IMR-90 (cell line): ENCODE measurements at regions not wholly inside any gene's neighbourhood (a gene's known extent, or its start where the extent isn't known, plus 50 kb on each side); places are given as distances from the start of the nearest gene placed in this dataset.

ENCODE experiments used
- ATAC-seq: fragments of 200-7000 bp; cut with Tn5 transposase; 2 replicates; pipeline ENCODE4 v1.9.1; 2020; ENCODE audit warnings: low read depth, mild to moderate bottlenecking, moderate library complexity
- BruUV-seq: library from RNA; stranded (reverse); fragments of 400-500 nt; replicated peaks from 2 replicates; lab custom pipeline; 2021; lab: Mats Ljungman, UMichigan
- CTCF ChIA-PET: fragments of 300-600 bp; formaldehyde crosslinking; extraction: SDS; loops from one replicate; lab custom pipeline; 2021; ENCODE audit warnings: antibody characterized with exemption; lab: Yijun Ruan, JAX
- POLR2A ChIA-PET: fragments of 300-600 bp; sonication (Branson Sonifier 250); formaldehyde crosslinking; loops from one replicate; lab custom pipeline; 2022; ENCODE audit warnings: antibody characterized with exemption; ENCODE audit not compliant: unreplicated experiment; lab: Charles Lee
- DNase-seq: peaks from one replicate; pipeline ENCODE4 v3.0.0; 2013
- H2AFZ ChIP-seq: replicated peaks from 2 replicates; pipeline ENCODE3; 2013; ENCODE audit warnings: low read length, mild to moderate bottlenecking; ENCODE audit not compliant: poor library complexity
- H2AK5ac ChIP-seq: 2 replicates; pipeline ENCODE4 v1.6.1; 2013; ENCODE audit warnings: low read depth, low read length, inconsistent platforms
- H2AK9ac ChIP-seq: replicated peaks from 2 replicates; pipeline ENCODE3; 2013; ENCODE audit warnings: mild to moderate bottlenecking, low read depth, low read length, moderate library complexity; ENCODE audit not compliant: poor library complexity
- H2BK120ac ChIP-seq: 2 replicates; pipeline ENCODE4 v1.6.1; 2013; ENCODE audit warnings: low read depth, low read length, inconsistent platforms
- H2BK15ac ChIP-seq: 3 replicates; pipeline ENCODE4 v1.6.1; 2013; ENCODE audit warnings: low read depth, low read length, inconsistent platforms
- H2BK20ac ChIP-seq: 2 replicates; pipeline ENCODE4 v1.6.1; 2013; ENCODE audit warnings: low read depth, mild to moderate bottlenecking, inconsistent platforms, low read length, moderate library complexity
- H2BK5ac ChIP-seq: 2 replicates; pipeline ENCODE4 v1.6.1; 2013; ENCODE audit warnings: mild to moderate bottlenecking, low read depth, low read length, inconsistent platforms; ENCODE audit not compliant: poor library complexity, severe bottlenecking
- H3K14ac ChIP-seq: replicated peaks from 2 replicates; pipeline ENCODE4 v1.6.1; 2013; ENCODE audit warnings: low read depth, low read length, inconsistent platforms
- H3K18ac ChIP-seq: 2 replicates; pipeline ENCODE4 v1.6.1; 2013; ENCODE audit warnings: low read depth, low read length, control low read depth
- H3K23ac ChIP-seq: 2 replicates; pipeline ENCODE4 v1.6.1; 2013; ENCODE audit warnings: low read depth, low read length, inconsistent platforms
- H3K27ac ChIP-seq: 2 replicates; pipeline ENCODE4 v1.5.1; 2013; ENCODE audit warnings: mild to moderate bottlenecking, control low read depth, low read length; ENCODE audit not compliant: insufficient read depth
- H3K27me3 ChIP-seq: 2 replicates; pipeline ENCODE4 v1.6.1; 2013; ENCODE audit warnings: low read length; ENCODE audit not compliant: control insufficient read depth, insufficient read depth
- H3K36me3 ChIP-seq: 2 replicates; pipeline ENCODE4 v1.6.1; 2013; ENCODE audit warnings: low read length, mixed read lengths; ENCODE audit not compliant: control insufficient read depth, insufficient read depth
- H3K4ac ChIP-seq: 2 replicates; pipeline ENCODE4 v1.6.1; 2013; ENCODE audit warnings: low read depth, low read length, inconsistent platforms
- H3K4me1 ChIP-seq: 2 replicates; pipeline ENCODE4 v1.6.1; 2013; ENCODE audit warnings: low read length, mixed read lengths; ENCODE audit not compliant: control insufficient read depth, insufficient read depth
- H3K4me2 ChIP-seq: 2 replicates; pipeline ENCODE4 v1.6.1; 2013; ENCODE audit warnings: low read depth, mild to moderate bottlenecking, control low read depth, low read length, moderate library complexity
- H3K4me3 ChIP-seq: 2 replicates; pipeline ENCODE4 v1.5.1; 2013; ENCODE audit warnings: low read depth, mild to moderate bottlenecking, control low read depth, low read length, moderate library complexity; ENCODE audit not compliant: insufficient read depth
- H3K56ac ChIP-seq: 2 replicates; pipeline ENCODE4 v1.6.1; 2013; ENCODE audit warnings: low read length, inconsistent platforms; ENCODE audit not compliant: insufficient read depth; ENCODE audit errors: extremely low read depth
- H3K79me1 ChIP-seq, 2 experiments: 2 replicates each; pipeline ENCODE4 v1.6.1; 2013; ENCODE audit warnings: low read length in 2 of 2, inconsistent platforms in 1 of 2, low read depth in 1 of 2
- H3K9ac ChIP-seq: 2 replicates; pipeline ENCODE4 v1.6.1; 2013; ENCODE audit warnings: low read depth, low read length, control low read depth
- H3K9me1 ChIP-seq: 2 replicates; pipeline ENCODE4 v1.6.1; 2013; ENCODE audit warnings: low read length, inconsistent platforms; ENCODE audit not compliant: insufficient read depth
- H3K9me3 ChIP-seq: 2 replicates; pipeline ENCODE4 v1.6.1; 2013; ENCODE audit warnings: low read length; ENCODE audit not compliant: control insufficient read depth, insufficient read depth
- H4K20me1 ChIP-seq: 2 replicates; pipeline ENCODE4 v1.6.1; 2013; ENCODE audit warnings: low read length, inconsistent platforms; ENCODE audit not compliant: insufficient read depth
- H4K5ac ChIP-seq: 2 replicates; pipeline ENCODE4 v1.6.1; 2013; ENCODE audit warnings: mild to moderate bottlenecking, low read depth, low read length, control low read depth
- H4K8ac ChIP-seq, 2 experiments: 2 replicates each; pipeline ENCODE4 v1.6.1; 2013; ENCODE audit warnings: low read depth in 2 of 2, low read length in 2 of 2, control low read depth in 1 of 2, inconsistent platforms in 1 of 2
- H4K91ac ChIP-seq: 2 replicates; pipeline ENCODE4 v1.6.1; 2013; ENCODE audit warnings: low read depth, low read length, inconsistent platforms; ENCODE audit not compliant: insufficient read depth
- BHLHE40 ChIP-seq: fragments of 150-350 bp; IDR thresholded peaks from 2 replicates; pipeline ENCODE4 v1.6.1; 2016; ENCODE audit warnings: mild to moderate bottlenecking, low read depth, low read length
- CEBPB ChIP-seq: IDR thresholded peaks from 2 replicates; pipeline ENCODE4 v1.6.1; 2012; ENCODE audit warnings: low read depth, low read length, improper control_type of control experiment
- FOS ChIP-seq: fragments of 150-350 bp; IDR thresholded peaks from 2 replicates; pipeline ENCODE4 v1.6.1; 2016; ENCODE audit warnings: low read depth, low read length
- MAFK ChIP-seq: IDR thresholded peaks from 2 replicates; pipeline ENCODE4 v1.6.1; 2012; ENCODE audit warnings: low read depth, low read length, improper control_type of control experiment
- RAD21 ChIP-seq: IDR thresholded peaks from 2 replicates; pipeline ENCODE4 v1.6.1; 2012; ENCODE audit warnings: low read length, improper control_type of control experiment
- RFX5 ChIP-seq: IDR thresholded peaks from 2 replicates; pipeline ENCODE4 v1.8.0; 2012; ENCODE audit warnings: low read depth, mild to moderate bottlenecking, low read length, moderate library complexity
- SMC3 ChIP-seq: fragments of 150-350 bp; IDR thresholded peaks from 2 replicates; pipeline ENCODE4 v1.6.1; 2016; ENCODE audit warnings: low read depth, mild to moderate bottlenecking, antibody characterized with exemption, low read length, moderate library complexity
- WGBS, 2 experiments: methylation state at CpG; one replicate each; pipeline versions ENCODE4 v1.1.5 to v1.1.7; 2013; ENCODE audit warnings: missing lambda C conversion rate in 2 of 2; ENCODE audit not compliant: insufficient read length in 1 of 2; ENCODE audit errors: extremely low coverage in 2 of 2; 5-methylcytosine and 5-hydroxymethylcytosine counted together
- dilution Hi-C: fragments of 300-500 bp; cut with HindIII; formaldehyde crosslinking; loops from one replicate; pipeline ENCODE4 v1.14.3; 2018; ENCODE audit warnings: low sequenced_read_pairs; ENCODE audit not compliant: unreplicated experiment
- in situ Hi-C: fragments of 300-500 bp; cut with MboI; formaldehyde crosslinking; loops from 3 replicates; pipeline ENCODE4 v1.14.3; 2019; ENCODE audit warnings: low sequenced_read_pairs, inconsistent platforms, mixed read lengths
- intact Hi-C: fragments of 100-400 bp; cut with micrococcal nuclease; formaldehyde crosslinking; loops from 2 replicates; pipeline ENCODE4 v1.10.0; 2022
- TF ChIP-seq, protein P1 (sequence below): fragments of 150-350 bp; IDR thresholded peaks from 2 replicates; pipeline ENCODE4 v1.6.1; 2017; ENCODE audit warnings: mild to moderate bottlenecking, antibody characterized with exemption, low read length, low read depth

DNA sequence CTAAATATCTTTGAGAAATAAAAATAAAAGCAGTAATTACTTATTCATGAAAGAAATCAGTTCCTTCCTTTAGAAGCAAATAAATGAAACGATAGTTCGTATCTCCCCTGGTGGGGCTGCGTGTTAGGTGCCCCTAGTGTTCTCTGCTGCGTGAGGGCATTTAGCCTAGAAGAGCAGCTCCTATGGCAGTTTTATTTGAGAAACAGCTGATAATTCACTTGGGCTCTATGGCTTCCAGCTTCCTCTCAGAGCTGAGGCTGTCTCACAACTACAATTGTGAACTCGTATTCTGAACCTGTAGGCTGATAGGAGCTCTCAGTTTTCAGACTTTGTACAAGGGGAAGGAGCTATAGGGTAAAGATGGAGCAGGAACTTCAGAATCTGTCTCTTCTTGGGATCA is 540.0 kb upstream of the MAP3K7 start:
- Histone ChIP-seq H3K56ac (no peak overlapping the region), H2AK5ac (no peak overlapping the region), H3K14ac (no peak overlapping the region), H3K18ac (no peak overlapping the region), H4K20me1 (no peaks in the 10 kb centered on the region), H4K5ac (no peak overlapping the region), H4K8ac (no peak overlapping the region), H3K4me3 (no peak overlapping the region), H3K36me3 (no peaks in the 10 kb centered on the region), H3K4ac (no peak overlapping the region), H2BK120ac (no peak overlapping the region), H3K9ac (no peak overlapping the region), H3K9me3 (no peaks in the 10 kb centered on the region), H2BK20ac (no peak overlapping the region), H3K79me1 (no peaks in the 10 kb centered on the region), H2AK9ac (no peak overlapping the region), H2BK15ac (no peak overlapping the region), H3K9me1 (no peaks in the 10 kb centered on the region), H3K23ac (no peak overlapping the region), H4K91ac (no peak overlapping the region), H3K27ac (no peak overlapping the region), H2BK5ac (no peak overlapping the region), H3K4me2 (no peak overlapping the region), H3K27me3 (no peaks in the 10 kb centered on the region), H3K4me1 (no peaks in the 10 kb centered on the region), H2AFZ (no peak overlapping the region)
- ATAC-seq (no peak), DNase-seq (no peak)
- in situ Hi-C loops (no loop called here), dilution Hi-C loops (no loop called here), intact Hi-C loops (no loop called here)
- CTCF ChIA-PET, result no interaction called here
- POLR2A ChIA-PET, result no interaction called here
- BruUV-seq, result no TSS peak
- WGBS, 2 experiments, result no CpG with 5 or more reads among the region's 5 CpGs
- TF ChIP-seq RAD21, result no peak
- TF ChIP-seq BHLHE40, result no peak
- TF ChIP-seq FOS, result no peak
- no peak for TF ChIP-seq MAFK
- TF ChIP-seq, protein P1, sequence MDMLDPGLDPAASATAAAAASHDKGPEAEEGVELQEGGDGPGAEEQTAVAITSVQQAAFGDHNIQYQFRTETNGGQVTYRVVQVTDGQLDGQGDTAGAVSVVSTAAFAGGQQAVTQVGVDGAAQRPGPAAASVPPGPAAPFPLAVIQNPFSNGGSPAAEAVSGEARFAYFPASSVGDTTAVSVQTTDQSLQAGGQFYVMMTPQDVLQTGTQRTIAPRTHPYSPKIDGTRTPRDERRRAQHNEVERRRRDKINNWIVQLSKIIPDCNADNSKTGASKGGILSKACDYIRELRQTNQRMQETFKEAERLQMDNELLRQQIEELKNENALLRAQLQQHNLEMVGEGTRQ, result no peak
- no peak for TF ChIP-seq SMC3
- TF ChIP-seq CEBPB, result no peak
- no peak for TF ChIP-seq RFX5
